Central memory CD8-positive, alpha-beta T cell (primary cell): ENCODE measurements at regions not wholly inside any gene's neighbourhood (a gene's known extent, or its start where the extent isn't known, plus 50 kb on each side); places are given as distances from the start of the nearest gene placed in this dataset.

Source experiments
- ATAC-seq: fragments of 150-1000 bp; cut with Tn5 transposase; replicated peaks from 2 replicates; pipeline ENCODE4 v1.10.0; 2022; ENCODE audit warnings: mild to moderate bottlenecking, moderate FRiP score, moderate number of reproducible peaks; ENCODE audit not compliant: poor library complexity, severe bottlenecking; ENCODE audit errors: extremely low read depth
- DNase-seq, 2 donors: peaks; one replicate each; pipeline ENCODE4 v3.0.0; 2021; ENCODE audit warnings: low spot score in 2 of 2
- H3K27ac Mint-ChIP-seq: one replicate; pipeline ENCODE4 v1.8.0; 2022; ENCODE audit warnings: low read depth, mild to moderate bottlenecking, moderate library complexity, mixed read lengths
- H3K27me3 Mint-ChIP-seq: one replicate; pipeline ENCODE4 v1.8.0; 2022; ENCODE audit warnings: mixed read lengths
- H3K36me3 Mint-ChIP-seq: one replicate; pipeline ENCODE4 v1.8.0; 2022; ENCODE audit warnings: mild to moderate bottlenecking, moderate library complexity, mixed read lengths; ENCODE audit not compliant: insufficient read depth
- H3K4me1 Mint-ChIP-seq: one replicate; pipeline ENCODE4 v1.8.0; 2022; ENCODE audit warnings: mixed read lengths
- H3K4me3 Mint-ChIP-seq: one replicate; pipeline ENCODE4 v1.8.0; 2022; ENCODE audit warnings: mild to moderate bottlenecking, moderate library complexity, mixed read lengths
- H3K9me3 Mint-ChIP-seq: one replicate; pipeline ENCODE4 v1.8.0; 2022; ENCODE audit warnings: mixed read lengths

DNA sequence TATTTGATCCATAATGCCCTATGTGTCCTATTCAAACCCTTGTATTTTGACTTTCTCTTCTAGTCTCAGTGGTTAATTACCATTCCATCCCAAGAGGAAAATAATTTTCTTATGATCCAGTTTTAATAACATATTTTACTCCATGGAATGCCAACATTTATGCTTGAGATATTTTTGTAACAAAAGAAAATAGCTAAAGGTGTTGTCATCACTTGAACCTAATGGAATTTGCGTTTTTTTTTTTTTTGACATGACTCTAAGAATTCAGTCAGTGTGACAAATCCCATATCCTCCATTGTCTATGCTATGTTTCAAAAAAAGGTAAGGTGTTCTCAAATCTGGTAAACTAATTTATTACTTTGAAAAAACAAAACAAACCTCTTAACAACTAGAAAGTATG is 324.1 kb upstream of the ADAMTS5 start:
- Mint-ChIP-seq H3K27me3 (no peaks in the 10 kb centered on the region), H3K36me3 (no peaks in the 10 kb centered on the region), H3K4me3 (no peak overlapping the region), H3K27ac (no peak overlapping the region), H3K4me1 (no peaks in the 10 kb centered on the region), H3K9me3 (peaks cover 35% of the 10 kb centered on the region)
- no peak for ATAC-seq
- no peak for DNase-seq

DNA sequence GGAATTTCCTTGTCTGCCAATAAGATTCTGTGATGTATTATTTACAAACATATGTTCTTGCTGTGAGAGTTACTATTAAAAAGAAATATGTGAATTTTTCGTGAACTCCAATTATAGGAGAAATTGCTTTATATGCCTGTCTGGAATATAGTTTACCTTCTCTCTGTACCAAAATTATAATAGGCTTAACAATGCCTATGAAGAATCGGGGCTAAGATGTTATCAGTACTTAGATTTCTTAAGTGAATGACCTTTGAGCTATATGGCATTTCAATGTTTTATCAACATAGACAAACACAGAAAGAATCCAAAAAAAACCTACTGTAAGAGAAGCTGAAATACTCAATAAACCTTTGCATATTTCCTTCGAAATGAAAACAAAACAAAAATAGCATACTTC is 323.1 kb upstream of the ADAMTS5 start:
- H3K9me3 Mint-ChIP-seq: peaks cover 31% of the 10 kb centered on the region
- no peaks in the 10 kb centered on the region for H3K27me3 Mint-ChIP-seq
- H3K27ac Mint-ChIP-seq: no peak overlapping the region
- H3K36me3 Mint-ChIP-seq: no peaks in the 10 kb centered on the region
- no peak for DNase-seq
- no peak overlapping the region for H3K4me3 Mint-ChIP-seq
- ATAC-seq: no peak
- no peaks in the 10 kb centered on the region for H3K4me1 Mint-ChIP-seq

DNA sequence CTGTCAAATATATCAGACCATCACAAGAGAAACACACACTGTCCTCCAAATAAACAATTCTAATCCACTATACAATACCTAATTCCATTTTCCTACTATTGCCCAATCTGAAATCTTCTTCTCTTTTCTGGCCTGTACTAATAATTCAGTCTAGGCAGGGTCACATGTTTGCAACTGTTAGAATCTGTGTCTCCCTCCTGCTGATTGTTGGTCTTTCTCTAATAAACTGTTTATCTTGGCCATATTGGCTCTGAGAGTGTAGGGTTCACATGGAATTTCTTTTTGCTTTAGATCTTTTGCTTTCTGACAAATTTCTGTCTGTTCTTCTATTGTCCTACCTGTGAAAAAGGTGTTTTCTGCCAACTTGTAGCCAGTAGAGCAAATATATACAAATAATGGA is 319.9 kb upstream of the ADAMTS5 start:
- no peak for DNase-seq
- H3K4me3 Mint-ChIP-seq: no peak overlapping the region
- no peaks in the 10 kb centered on the region for H3K27me3 Mint-ChIP-seq
- H3K4me1 Mint-ChIP-seq: no peaks in the 10 kb centered on the region
- H3K27ac Mint-ChIP-seq: no peak overlapping the region
- H3K36me3 Mint-ChIP-seq: peaks cover 2% of the 10 kb centered on the region
- ATAC-seq: no peak
- H3K9me3 Mint-ChIP-seq: peaks cover 25% of the 10 kb centered on the region

DNA sequence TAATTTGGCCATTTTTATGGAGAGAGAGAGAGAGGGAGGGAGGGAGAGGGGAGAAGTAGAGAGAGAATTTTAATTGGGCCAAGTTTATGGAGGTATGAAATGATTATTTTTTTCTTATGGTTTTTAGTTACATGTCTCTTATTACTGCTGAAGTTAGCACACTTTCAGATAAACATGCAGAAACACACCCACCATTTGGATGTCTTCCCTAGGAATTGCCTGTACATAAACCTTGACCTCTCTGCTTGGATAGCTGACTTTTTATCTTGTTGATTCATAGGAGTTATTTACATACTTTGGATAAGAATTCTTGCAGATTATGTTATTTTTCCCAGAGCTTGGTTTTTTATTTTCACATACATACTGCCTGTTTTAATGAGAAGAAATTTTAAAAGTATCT is 310.2 kb upstream of the ADAMTS5 start:
- Mint-ChIP-seq H3K4me1 (no peaks in the 10 kb centered on the region), H3K36me3 (no peaks in the 10 kb centered on the region), H3K9me3 (no peaks in the 10 kb centered on the region), H3K4me3 (no peak overlapping the region), H3K27ac (no peak overlapping the region), H3K27me3 (no peaks in the 10 kb centered on the region)
- ATAC-seq (no peak), DNase-seq (no peak)

DNA sequence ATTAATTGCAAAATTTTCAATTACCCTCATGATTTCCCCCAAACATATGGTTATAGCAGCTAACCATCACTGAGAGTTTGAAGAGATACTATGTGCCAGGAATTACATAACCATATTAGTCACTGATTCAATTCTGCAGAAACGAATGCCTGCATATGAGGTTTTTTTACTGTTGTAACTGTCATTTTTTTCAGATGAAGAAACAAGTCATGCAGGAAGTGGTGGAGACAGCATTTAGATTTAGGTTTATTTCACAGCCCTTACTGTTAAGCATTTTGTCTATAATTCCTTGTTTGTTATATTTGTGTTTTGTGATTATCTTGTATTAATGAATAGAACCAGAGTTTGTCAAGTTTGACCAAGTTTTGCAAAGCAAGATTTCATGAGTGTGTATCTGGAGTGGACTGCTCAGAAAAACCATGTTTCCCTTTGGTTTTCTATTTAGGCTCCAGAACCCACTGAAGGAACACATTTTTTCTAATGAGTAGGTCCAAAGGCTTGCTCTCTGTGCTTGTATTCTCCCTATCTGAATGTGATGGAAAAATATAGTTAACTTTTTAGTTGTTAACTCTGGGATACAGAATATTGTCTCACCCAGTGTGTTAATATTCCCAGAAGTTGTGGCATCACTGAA is 308.5 kb upstream of the ADAMTS5 start:
- Mint-ChIP-seq H3K27ac (no peak overlapping the region), H3K4me3 (no peak overlapping the region), H3K4me1 (no peaks in the 10 kb centered on the region), H3K27me3 (no peaks in the 10 kb centered on the region), H3K36me3 (no peaks in the 10 kb centered on the region), H3K9me3 (peaks cover 9% of the 10 kb centered on the region)
- no peak for ATAC-seq
- DNase-seq: no peak

DNA sequence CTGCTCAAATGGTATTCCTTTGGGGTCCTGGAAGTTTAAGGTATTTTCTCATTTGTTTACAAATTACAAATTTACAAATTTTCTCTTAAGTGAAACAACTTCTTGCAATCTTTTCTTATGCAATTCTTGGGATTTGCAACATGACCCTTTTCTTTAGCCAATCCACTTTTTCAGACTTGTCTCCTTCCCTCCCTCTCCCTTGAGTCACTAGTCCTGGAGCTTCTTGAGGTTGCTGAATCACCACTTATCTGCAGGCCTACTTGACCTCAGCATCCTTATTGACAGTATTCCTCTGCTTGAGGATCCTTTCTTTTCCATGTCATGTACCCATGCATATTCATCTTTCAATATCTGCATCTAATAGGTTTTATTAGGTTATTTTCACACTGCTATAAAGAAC is 302.8 kb upstream of the ADAMTS5 start:
- no peaks in the 10 kb centered on the region for H3K27me3 Mint-ChIP-seq
- no peak overlapping the region for H3K4me3 Mint-ChIP-seq
- H3K4me1 Mint-ChIP-seq: no peaks in the 10 kb centered on the region
- no peak overlapping the region for H3K27ac Mint-ChIP-seq
- no peak for ATAC-seq
- H3K9me3 Mint-ChIP-seq: peaks cover 13% of the 10 kb centered on the region
- H3K36me3 Mint-ChIP-seq: no peaks in the 10 kb centered on the region
- no peak for DNase-seq

DNA sequence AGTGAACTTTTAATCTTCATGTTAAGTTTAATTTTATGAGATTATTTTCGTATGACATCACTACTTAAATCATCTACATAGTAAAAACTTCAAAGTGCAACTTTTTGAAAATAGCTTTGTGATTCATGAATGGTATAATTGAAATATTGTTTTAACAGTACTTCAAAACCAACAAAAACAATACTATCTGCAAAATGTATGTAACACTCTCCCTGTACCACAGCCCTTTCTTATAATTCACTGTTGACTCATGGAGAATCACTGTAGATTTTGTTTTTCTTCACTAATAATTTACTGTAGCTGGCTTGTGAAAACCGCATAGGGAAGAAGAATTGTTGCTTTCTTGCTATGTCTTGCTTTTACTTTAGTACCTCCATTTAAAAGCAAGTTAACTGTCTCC is 301.4 kb upstream of the ADAMTS5 start:
- H3K27me3 Mint-ChIP-seq: no peaks in the 10 kb centered on the region
- H3K9me3 Mint-ChIP-seq: peaks cover 13% of the 10 kb centered on the region
- H3K4me1 Mint-ChIP-seq: no peaks in the 10 kb centered on the region
- H3K36me3 Mint-ChIP-seq: no peaks in the 10 kb centered on the region
- H3K4me3 Mint-ChIP-seq: no peak overlapping the region
- ATAC-seq (no peak), DNase-seq (no peak)
- no peak overlapping the region for H3K27ac Mint-ChIP-seq

DNA sequence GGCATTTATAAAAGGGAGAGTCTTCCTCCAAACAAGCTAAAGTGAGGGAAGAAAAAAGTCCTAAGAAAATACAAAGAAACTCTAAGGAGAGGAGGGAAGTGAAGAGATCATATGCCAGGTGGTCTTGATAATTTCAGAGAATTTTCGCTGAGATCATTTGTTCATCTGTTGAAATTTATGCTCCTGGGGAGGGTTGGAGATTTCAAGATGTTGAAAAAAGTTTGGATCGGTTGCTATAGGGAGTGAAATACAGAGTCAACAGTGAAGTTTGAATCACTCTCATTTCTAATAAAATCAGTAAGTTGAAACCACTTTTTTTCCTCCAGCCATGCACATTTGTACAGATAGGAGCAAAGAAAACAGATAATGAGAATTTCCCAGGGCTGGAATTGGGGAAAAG is 299.1 kb upstream of the ADAMTS5 start:
- H3K27ac Mint-ChIP-seq: no peak overlapping the region
- no peaks in the 10 kb centered on the region for H3K27me3 Mint-ChIP-seq
- no peaks in the 10 kb centered on the region for H3K36me3 Mint-ChIP-seq
- H3K9me3 Mint-ChIP-seq: peaks cover 10% of the 10 kb centered on the region
- no peak overlapping the region for H3K4me3 Mint-ChIP-seq
- ATAC-seq (no peak), DNase-seq (no peak)
- no peaks in the 10 kb centered on the region for H3K4me1 Mint-ChIP-seq

DNA sequence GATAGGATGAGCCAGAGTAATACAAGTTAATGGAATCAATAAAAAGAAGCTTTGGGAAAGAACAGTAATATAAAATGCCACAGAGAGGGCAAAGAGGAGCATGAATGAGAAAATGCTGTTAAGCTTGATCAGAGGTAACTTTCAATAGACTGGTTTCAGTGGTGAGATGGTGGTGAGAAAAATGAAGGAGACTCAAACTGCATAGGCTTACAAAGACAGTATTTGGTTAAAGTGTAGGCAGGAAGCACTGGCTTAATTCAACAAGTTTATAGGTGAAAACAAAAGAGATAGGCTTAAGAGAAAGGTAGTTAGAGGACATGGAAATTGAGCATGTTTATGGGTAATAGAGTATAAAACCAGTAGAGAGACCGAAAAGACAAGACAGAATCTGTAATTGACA is 298.6 kb upstream of the ADAMTS5 start:
- no peak overlapping the region for H3K4me3 Mint-ChIP-seq
- DNase-seq: no peak
- no peak overlapping the region for H3K27ac Mint-ChIP-seq
- ATAC-seq: no peak
- peaks cover 5% of the 10 kb centered on the region for H3K9me3 Mint-ChIP-seq
- no peaks in the 10 kb centered on the region for H3K27me3 Mint-ChIP-seq
- no peaks in the 10 kb centered on the region for H3K36me3 Mint-ChIP-seq
- no peaks in the 10 kb centered on the region for H3K4me1 Mint-ChIP-seq

DNA sequence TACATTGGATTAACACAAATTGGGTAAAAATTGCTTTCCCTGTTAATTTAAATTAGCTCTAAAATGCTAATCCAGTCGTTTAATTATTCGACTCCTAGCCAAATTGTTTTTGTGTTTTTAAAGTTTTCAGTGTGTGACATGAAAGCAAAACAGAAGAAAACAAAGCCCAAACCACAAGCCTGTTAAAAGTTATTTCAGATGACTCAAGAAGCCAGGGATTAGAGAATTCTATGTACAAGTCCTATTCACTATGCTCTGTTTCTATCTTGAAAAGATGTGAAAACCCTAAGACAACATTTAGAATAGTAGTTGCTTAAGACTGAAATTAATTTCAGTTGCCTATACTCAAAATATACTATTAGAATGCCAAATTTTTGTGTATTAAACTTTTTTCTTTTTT is 294.8 kb upstream of the ADAMTS5 start:
- Mint-ChIP-seq H3K36me3 (no peaks in the 10 kb centered on the region), H3K4me3 (no peak overlapping the region), H3K4me1 (no peaks in the 10 kb centered on the region), H3K9me3 (peaks cover 6% of the 10 kb centered on the region), H3K27ac (no peak overlapping the region), H3K27me3 (no peaks in the 10 kb centered on the region)
- ATAC-seq (no peak), DNase-seq (no peak)

DNA sequence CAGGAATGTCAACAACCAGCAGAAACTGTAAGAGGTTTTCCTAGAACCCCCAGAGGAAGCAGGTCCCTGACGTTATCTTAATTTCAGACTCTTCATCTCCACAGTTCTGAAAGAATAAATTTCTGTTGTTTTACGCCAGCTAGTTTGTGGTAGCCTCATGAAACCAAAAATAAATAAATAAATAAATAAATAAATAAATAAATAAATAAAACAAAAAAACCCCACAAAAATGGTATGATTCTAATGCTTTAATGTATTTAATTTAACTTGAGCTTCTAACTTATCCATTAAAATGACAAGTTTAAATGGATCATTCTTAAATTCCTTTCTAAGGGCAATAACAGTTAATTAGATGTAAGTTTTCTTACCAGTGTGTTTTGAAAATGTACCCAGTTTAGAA is 293.8 kb upstream of the ADAMTS5 start:
- Mint-ChIP-seq H3K4me3 (no peak overlapping the region), H3K27ac (no peak overlapping the region), H3K27me3 (no peaks in the 10 kb centered on the region), H3K4me1 (no peaks in the 10 kb centered on the region), H3K9me3 (peaks cover 6% of the 10 kb centered on the region), H3K36me3 (peaks cover 1% of the 10 kb centered on the region)
- no peak for DNase-seq
- ATAC-seq: no peak

DNA sequence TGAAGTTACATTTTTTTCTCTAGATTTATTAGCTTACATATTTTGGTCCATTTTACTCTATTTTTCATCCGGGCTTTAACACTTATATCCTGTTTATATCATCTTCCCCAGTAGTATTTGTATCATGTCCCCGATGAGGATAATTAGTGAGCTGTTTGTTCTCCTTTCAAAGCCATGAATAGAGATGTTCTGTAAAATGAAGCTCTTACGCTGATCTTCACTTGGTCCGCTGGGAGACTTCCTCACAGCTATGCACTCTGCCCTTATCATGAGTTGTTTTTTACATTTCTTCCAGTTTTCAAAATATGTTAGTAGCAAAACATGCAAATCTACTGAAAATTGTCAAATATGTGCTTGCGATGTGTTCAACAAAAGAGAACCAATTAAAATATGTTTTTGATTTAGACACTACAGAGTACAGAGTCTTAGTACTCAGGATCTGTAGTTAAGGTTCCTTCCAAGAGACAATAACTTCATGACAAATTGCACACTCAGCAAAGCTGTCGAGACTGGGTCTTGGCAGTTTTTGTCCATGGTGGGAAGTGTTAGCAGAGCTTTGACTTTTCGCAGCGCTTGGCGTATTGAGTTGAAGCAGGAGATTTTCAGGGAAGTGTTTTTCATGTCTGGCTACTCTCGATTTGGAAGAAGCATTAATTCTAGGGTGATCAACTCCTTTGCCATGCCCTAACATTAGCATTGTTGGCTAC is 292.0 kb upstream of the ADAMTS5 start:
- Mint-ChIP-seq H3K36me3 (peaks cover 1% of the 10 kb centered on the region), H3K4me3 (no peak overlapping the region), H3K9me3 (peaks cover 6% of the 10 kb centered on the region), H3K27ac (no peak overlapping the region), H3K4me1 (no peaks in the 10 kb centered on the region), H3K27me3 (no peaks in the 10 kb centered on the region)
- ATAC-seq: no peak
- DNase-seq: no peak

DNA sequence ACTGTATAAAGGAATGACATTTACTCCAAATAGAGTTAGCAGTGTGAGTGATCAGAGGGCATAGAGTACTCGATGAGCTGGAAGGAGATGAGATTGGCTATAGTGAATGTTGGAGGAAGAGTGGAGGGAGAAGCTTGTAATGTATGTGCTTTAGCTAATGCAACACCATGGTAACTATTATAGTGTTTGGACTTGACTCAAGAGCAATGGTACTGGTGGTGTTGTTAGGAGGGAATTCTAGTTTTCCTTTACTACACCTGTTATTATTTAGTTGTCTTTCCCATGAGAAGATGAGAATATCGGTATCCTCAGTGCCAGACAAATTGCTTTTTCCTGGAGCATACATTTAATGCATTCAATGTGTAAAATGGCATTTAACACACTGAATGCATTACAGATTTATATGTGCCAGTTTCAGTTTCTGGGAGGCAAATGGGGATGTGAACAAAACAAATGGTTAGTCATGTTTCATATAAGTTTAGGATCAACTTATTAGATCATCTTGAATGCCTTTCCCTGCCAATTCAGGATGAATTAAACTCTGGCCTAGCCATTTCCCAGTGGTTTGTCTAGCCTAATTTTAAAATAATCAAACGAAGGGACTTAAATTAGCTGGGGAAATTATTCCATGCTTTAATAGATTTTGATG is 291.1 kb upstream of the ADAMTS5 start:
- H3K9me3 Mint-ChIP-seq: peaks cover 6% of the 10 kb centered on the region
- peaks cover 1% of the 10 kb centered on the region for H3K36me3 Mint-ChIP-seq
- H3K4me1 Mint-ChIP-seq: no peaks in the 10 kb centered on the region
- no peak overlapping the region for H3K4me3 Mint-ChIP-seq
- DNase-seq (no peak), ATAC-seq (no peak)
- H3K27ac Mint-ChIP-seq: no peak overlapping the region
- H3K27me3 Mint-ChIP-seq: no peaks in the 10 kb centered on the region
